HS-5 (cell line): ENCODE measurements at regions not wholly inside any gene's neighbourhood (a gene's known extent, or its start where the extent isn't known, plus 50 kb on each side); places are given as distances from the start of the nearest gene placed in this dataset.

ENCODE experiments used
- DNase-seq: peaks from one replicate; pipeline ENCODE4 v3.0.0-alpha.2; 2012; ENCODE audit warnings: low read depth

DNA sequence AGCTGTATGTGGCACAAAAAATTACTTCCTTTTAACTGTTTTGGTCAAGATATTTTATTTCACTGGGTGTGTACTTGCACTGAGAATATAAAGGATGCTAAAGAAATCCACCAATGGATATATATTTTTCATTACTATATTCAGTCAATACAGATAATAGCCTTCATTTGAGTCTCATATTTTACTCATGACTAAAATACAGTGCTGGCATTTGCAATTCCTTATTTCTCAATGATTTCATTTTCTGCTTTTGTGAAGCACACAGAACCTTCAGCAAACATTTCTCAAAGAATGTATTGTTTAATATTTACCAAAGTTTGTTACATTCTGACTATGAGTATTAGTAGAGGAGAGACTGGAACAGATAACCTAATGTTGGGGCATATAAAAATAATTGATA is 93.2 kb upstream of the SOX5 start:
- DNase-seq = no peak

DNA sequence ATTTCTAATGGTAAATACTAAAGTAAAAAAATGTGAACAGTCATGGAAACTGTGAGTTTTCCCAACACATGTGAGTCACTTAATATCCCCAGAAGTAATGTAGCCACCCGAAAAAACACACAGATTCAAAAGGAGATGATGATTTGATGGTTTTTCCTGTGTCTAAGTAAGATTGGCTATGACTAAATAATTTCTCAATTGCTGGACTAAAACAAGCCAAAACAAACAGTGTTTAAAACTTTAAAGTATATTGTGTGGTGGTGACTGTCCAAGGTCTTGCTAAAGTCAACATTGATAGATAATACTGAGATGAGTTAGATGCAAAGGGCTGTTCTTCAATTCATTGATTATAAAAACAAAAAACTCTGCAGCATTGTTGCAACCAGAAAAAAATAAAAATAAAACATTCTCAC is 89.6 kb upstream of the SOX5 start:
- peak; percentile 82 for DNase-seq

GRCh38 chr12:24038211-24038997 is 88.9 kb upstream of the SOX5 start:
- no peak for DNase-seq

DNA sequence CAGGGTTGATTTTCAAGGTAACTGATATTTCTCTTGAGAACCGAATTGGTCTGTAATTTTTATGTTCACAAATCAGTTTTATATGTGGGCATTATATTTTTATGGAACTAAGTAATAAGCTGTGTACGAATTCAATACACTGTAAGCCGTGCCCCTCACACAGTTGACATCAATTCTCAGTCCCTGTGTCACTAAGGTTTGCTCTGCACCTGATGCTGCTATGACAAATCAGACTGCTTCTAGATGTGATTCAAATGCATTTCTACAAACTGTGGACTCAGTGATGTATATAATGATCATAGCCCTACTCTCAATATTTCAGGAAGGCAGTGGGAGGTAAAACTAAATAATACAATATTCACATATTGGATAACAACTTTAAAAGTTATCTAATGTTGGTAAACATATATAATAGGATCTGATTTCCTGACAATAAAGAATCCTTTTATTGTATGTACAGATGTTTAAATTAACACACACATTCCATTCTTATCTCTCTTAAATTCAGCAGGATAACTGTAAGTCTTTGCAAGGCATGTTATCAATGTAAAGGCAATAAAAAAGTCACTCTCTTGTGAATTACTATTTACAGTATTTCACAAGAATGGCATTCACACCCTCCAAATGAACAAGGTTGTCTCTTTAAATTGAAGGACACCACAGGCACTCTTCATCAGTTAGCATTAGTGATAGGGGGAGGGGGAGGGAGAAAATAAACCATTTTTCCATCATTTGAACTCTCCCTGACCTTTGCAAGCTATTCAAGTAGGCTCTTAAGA is 87.2 kb upstream of the SOX5 start:
- no peak for DNase-seq

DNA sequence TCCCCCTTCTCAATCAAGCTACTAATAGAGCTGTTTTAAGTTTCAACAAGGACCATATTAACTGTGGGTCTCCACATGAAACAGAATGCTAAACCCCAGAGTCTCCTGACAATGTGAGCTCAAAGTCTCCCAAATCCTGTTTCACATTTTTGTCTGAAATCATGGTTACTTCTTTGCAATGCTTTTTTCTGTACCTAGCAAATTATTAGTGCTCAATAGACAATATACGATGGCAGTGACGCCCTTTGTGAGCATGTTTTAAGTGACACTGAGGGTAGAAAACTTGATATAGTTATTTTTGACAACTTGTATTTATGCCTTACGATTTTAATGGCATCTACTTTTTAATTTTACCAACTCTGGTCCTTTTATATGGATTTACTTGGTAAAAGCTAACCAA is 85.4 kb upstream of the SOX5 start:
- DNase-seq = no peak

GRCh38 chr12:24034160-24034559 is 84.7 kb upstream of the SOX5 start:
- no peak for DNase-seq

DNA sequence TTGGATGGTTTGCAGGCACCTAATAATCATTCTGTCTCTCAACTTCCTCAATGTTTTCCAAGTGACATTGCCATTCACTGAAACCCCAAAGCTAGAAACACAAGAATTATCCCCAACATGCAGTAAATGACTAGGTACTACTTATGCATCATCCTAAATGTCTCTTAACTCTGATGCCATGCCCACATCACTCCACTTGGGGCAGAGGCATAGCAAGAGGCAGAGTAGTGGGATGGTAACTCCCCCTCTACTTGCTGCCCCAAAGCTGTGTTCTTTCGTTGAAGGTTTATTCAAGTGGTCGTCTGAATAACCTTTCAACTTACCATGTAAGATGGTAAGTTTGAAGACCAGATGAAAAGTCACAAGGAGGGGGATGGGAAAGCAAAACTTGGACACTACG is 77.9 kb upstream of the SOX5 start:
- no peak for DNase-seq

- DNase-seq = no peak
Observed at GRCh38 chr12:24025153-24025798, 75.8 kb upstream of the SOX5 start.

- no peak for DNase-seq
Observed at GRCh38 chr12:24023081-24023480, 73.6 kb upstream of the SOX5 start.

DNA sequence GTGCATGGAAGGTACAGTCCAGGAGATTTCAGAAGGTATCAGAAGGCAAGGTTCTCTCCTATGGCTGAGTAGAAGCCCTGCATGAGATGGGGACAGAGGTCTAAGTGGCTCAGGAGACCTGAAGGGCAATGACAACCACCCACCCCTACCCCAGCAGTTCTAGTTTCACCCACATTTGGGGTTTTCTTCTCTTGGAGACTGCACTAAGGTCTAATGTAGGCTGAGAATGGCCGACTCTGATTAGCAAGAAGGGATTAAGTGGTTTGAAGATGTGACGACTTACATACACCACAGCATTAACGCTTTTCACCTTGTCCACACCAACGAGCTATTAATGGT is 71.7 kb upstream of the SOX5 start:
- DNase-seq = no peak

- no peak for DNase-seq
Observed at GRCh38 chr12:24020397-24021163, 71.1 kb upstream of the SOX5 start.

- DNase-seq = no peak
Observed at GRCh38 chr12:24015833-24016160, 66.3 kb upstream of the SOX5 start.

GRCh38 chr12:24014915-24015832 is 65.7 kb upstream of the SOX5 start:
- DNase-seq = no peak

GRCh38 chr12:24014240-24014639 is 64.8 kb upstream of the SOX5 start:
- DNase-seq = no peak

GRCh38 chr12:24012528-24012927 is 63.1 kb upstream of the SOX5 start:
- no peak for DNase-seq

DNA sequence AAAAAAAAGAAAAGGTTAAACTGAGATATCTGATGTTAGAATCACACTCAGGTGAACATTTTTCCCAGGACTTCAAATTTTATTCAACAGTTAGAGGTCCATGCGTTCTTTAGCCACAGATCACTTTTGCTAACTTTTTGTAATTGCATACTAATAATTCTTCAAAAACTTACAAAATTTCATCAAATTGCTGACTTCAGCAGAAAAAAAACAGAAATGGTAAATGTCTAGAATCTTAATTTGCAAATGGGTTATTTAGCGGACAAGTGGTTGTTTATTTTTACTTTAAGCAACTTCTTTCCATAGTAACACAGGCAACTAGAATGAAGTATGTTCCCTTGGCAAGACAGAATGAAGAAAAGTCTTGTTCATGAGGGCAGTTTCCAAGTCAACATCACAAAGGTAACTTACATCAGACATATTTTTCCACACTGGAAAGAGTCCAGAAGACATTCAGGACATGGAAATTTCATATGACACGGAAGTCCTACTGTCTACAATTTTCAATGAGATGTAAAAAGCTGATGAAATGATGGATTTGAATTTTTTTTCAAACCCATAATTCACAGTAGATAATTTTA is 62.5 kb upstream of the SOX5 start:
- no peak for DNase-seq

- no peak for DNase-seq
Observed at GRCh38 chr12:24008166-24008565, 58.7 kb upstream of the SOX5 start.
